Right lobe of liver (tissue), 4 donors: ENCODE measurements at regions not wholly inside any gene's neighbourhood (a gene's known extent, or its start where the extent isn't known, plus 50 kb on each side); places are given as distances from the start of the nearest gene placed in this dataset.

Experiments
- CTCF ChIP-seq, 4 donors: fragments of 200-600 bp in 3 of 4; fragments of 450-650 bp in 1 of 4; IDR thresholded peaks; one replicate each; pipeline versions ENCODE4 v1.5.1 to v1.8.0; 2016 to 2022; ENCODE audit warnings: antibody characterized with exemption in 4 of 4, mild to moderate bottlenecking in 2 of 4
- POLR2A ChIP-seq: fragments of 450-650 bp; IDR thresholded peaks from one replicate; pipeline ENCODE4 v1.6.1; 2017; ENCODE audit warnings: antibody characterized with exemption, mild to moderate bottlenecking
- donor health status: DM: no; HTN: no; CAD: no.
- donor health status: DM: no; HTN: no; CAD: no.
- donor health status: DM: no; HTN: yes; CAD: no.

- TF ChIP-seq CTCF (IDR thresholded peaks at IDR 0.05) (no peak), POLR2A (no peak)
These were observed 177.3 kb upstream of the DKK2 start for GRCh38 chr4:107213410-107213809.
